Adipocyte (in vitro differentiated cells): ENCODE measurements at regions not wholly inside any gene's neighbourhood (a gene's known extent, or its start where the extent isn't known, plus 50 kb on each side); places are given as distances from the start of the nearest gene placed in this dataset.

ENCODE experiments used
- DNase-seq: peaks from one replicate; pipeline ENCODE4 v3.0.0-alpha.2; 2015; ENCODE audit warnings: low read depth
- H3K27me3 ChIP-seq: replicated peaks from 2 replicates; pipeline ENCODE4 v1.7.0; 2013; ENCODE audit warnings: mild to moderate bottlenecking, low read length, moderate library complexity; ENCODE audit not compliant: control insufficient read depth, insufficient read depth
- H3K36me3 ChIP-seq: 2 replicates; pipeline ENCODE4 v1.7.0; 2013; ENCODE audit warnings: low read length, mild to moderate bottlenecking, moderate library complexity; ENCODE audit not compliant: control insufficient read depth, insufficient read depth, severe bottlenecking
- H3K4me1 ChIP-seq: 2 replicates; pipeline ENCODE4 v1.7.0; 2013; ENCODE audit warnings: mild to moderate bottlenecking, low read length, moderate library complexity; ENCODE audit not compliant: control insufficient read depth, insufficient read depth
- H3K4me3 ChIP-seq: 2 replicates; pipeline ENCODE4 v1.7.0; 2013; ENCODE audit warnings: mild to moderate bottlenecking, low read length, moderate library complexity
- H3K9ac ChIP-seq: 2 replicates; pipeline ENCODE4 v1.7.0; 2013; ENCODE audit warnings: mild to moderate bottlenecking, low read length, moderate library complexity
- H3K9me3 ChIP-seq: 2 replicates; pipeline ENCODE4 v1.7.0; 2013; ENCODE audit warnings: mild to moderate bottlenecking, low read length, moderate library complexity; ENCODE audit not compliant: control insufficient read depth

DNA sequence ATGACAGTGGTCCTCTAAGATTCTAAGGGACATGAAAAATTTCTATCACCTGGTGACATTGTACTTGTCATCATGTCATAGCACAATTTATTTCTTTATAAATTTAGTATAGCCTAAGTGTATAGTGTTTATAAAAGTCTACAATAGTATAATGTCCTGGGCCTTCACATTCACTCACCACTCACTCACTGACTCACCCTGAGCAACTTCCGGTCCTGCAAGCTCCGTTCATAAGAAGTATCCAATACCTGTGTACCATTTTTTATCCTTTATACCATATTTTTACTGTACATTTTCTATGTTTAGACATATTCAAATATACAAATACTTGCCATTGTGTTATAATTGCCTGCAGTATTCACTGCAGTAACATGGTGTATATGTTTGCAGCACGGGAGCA is 72.8 kb upstream of the DSEL start:
- peaks cover 6% of the 10 kb centered on the region for H3K4me1 ChIP-seq
- no peaks in the 10 kb centered on the region for H3K36me3 ChIP-seq
- no peaks in the 10 kb centered on the region for H3K27me3 ChIP-seq
- no peak overlapping the region for H3K4me3 ChIP-seq
- no peak for DNase-seq
- H3K9me3 ChIP-seq, result no peaks in the 10 kb centered on the region
- no peak overlapping the region for H3K9ac ChIP-seq

DNA sequence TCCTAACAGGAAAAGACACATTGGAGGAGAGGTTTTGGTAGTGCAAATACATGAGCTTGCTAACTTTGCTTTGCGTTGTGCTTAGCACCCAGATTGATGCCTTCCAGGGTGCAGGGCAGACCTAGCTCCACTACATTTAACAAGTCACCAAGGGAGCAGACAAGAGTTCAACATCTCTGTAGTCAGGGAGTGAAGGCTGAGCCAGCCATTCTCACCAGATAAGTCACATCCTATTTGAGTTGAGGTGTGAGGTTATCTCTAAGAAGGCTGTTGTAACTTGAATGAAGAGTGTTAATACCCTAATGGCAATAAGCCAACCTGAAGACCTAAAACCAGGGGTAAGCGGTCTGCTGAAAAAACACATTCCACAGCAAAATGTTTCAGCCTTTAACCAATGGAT is 69.6 kb upstream of the DSEL start:
- H3K36me3 ChIP-seq, result no peaks in the 10 kb centered on the region
- no peaks in the 10 kb centered on the region for H3K27me3 ChIP-seq
- H3K4me1 ChIP-seq, result peaks cover 10% of the 10 kb centered on the region
- no peak overlapping the region for H3K9ac ChIP-seq
- no peak overlapping the region for H3K4me3 ChIP-seq
- no peaks in the 10 kb centered on the region for H3K9me3 ChIP-seq
- no peak for DNase-seq

DNA sequence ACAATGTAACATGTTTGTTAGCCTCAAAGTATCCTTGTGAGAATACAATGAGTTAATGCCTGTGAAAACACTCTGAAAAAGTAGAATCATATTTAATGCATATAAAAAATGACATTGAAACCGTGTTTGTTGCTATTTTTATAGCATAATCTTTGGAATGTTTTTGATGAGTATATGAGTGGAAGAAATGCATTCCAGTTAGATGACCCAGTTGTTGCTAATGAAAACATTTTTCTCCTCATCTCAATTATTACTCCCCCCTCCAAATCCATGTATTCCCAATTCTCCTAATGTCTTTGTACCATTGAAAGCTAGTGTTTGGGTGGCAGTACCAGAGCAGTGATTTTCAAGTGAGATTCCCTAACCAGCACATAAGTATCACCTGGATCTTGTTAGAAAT is 67.1 kb upstream of the DSEL start:
- peaks cover 6% of the 10 kb centered on the region for H3K4me1 ChIP-seq
- H3K9me3 ChIP-seq, result no peaks in the 10 kb centered on the region
- peak overlapping the region; percentile 8 for H3K4me3 ChIP-seq
- no peaks in the 10 kb centered on the region for H3K36me3 ChIP-seq
- no peak overlapping the region for H3K9ac ChIP-seq
- no peaks in the 10 kb centered on the region for H3K27me3 ChIP-seq
- DNase-seq, result peak; percentile 30

DNA sequence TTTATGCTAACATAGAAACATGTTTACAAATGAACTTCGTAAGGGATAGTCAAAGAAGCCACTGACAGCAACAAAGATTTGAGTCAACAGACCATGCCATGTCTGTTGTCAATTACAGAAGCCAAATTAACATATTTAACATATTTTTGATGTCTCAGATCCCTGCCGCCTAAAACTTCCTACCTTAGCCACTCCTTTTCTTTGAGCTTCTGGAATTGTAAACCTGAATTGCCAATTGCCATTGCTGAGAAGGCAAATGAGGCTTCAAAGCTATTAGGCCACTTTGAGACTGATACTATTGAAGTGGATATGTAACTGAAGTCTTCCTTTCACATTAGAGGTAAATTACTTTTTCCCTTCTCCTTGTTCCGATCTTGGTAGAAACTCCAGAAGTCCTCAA is 66.0 kb upstream of the DSEL start:
- no peak overlapping the region for H3K9ac ChIP-seq
- H3K4me3 ChIP-seq, result no peak overlapping the region
- no peaks in the 10 kb centered on the region for H3K27me3 ChIP-seq
- no peak for DNase-seq
- H3K9me3 ChIP-seq, result no peaks in the 10 kb centered on the region
- H3K36me3 ChIP-seq, result no peaks in the 10 kb centered on the region
- H3K4me1 ChIP-seq, result peaks cover 6% of the 10 kb centered on the region

DNA sequence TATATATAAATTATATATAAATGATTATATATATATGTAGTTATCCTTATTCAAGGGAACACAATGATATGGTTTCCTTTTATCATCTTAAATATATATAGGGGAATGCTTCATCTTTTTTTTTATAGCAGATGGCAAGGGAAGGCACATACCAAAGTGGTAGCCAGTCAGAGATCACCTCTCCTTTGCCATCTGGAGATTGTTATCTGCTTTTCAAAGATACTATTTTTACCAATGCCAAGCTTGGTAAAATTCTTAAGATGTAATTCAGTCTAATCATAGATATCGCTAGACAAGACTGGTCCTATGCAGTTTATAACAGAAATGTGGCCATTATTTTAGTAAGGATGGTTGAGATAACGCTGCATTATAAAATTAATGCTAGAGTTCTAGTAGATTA is 64.7 kb upstream of the DSEL start:
- Histone ChIP-seq H3K27me3 (no peaks in the 10 kb centered on the region), H3K36me3 (no peaks in the 10 kb centered on the region), H3K9ac (no peak overlapping the region), H3K9me3 (no peaks in the 10 kb centered on the region), H3K4me3 (no peak overlapping the region), H3K4me1 (peaks cover 6% of the 10 kb centered on the region)
- DNase-seq, result no peak

DNA sequence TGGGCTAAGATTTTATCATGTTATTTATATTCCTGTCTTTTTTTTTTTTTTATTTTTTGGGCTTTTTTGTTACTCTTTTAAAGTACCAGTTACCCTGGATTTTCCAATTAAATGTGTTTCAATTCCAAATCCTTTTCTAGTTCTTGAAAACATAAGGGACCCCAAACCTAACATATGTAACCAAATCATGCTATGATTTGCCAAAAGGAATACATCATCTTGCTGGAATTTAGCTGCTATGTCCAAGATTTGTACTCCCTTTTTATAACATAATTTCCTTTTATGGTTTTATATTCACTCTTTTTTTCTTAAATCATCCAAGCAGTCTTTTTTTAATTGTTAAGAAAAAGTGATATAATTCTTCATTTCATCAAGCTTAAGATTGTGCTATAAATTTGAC is 60.9 kb upstream of the DSEL start:
- no peaks in the 10 kb centered on the region for H3K9me3 ChIP-seq
- H3K4me1 ChIP-seq, result no peaks in the 10 kb centered on the region
- no peak overlapping the region for H3K4me3 ChIP-seq
- DNase-seq, result peak; percentile 29
- H3K27me3 ChIP-seq, result no peaks in the 10 kb centered on the region
- no peak overlapping the region for H3K9ac ChIP-seq
- H3K36me3 ChIP-seq, result no peaks in the 10 kb centered on the region

DNA sequence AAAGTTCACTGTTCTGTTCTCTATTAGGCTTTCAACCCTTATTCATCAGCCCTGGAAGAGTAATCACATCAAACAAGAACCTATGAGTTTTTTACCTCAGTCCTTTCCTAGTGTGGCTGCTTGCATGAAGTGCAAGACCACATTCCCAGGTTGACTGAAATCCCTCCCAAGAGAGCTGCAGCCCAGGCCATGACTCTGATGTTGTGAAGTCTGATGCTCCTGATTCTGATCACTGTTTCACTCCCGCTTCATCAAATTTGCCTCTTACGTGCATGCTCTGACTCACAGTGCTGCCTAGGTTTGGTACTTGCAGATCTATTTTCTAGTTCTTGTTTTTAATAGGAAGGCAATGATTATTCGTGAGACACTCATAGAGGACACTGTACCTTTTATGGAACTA is 58.2 kb upstream of the DSEL start:
- DNase-seq, result no peak
- Histone ChIP-seq H3K9ac (no peak overlapping the region), H3K36me3 (no peaks in the 10 kb centered on the region)

DNA sequence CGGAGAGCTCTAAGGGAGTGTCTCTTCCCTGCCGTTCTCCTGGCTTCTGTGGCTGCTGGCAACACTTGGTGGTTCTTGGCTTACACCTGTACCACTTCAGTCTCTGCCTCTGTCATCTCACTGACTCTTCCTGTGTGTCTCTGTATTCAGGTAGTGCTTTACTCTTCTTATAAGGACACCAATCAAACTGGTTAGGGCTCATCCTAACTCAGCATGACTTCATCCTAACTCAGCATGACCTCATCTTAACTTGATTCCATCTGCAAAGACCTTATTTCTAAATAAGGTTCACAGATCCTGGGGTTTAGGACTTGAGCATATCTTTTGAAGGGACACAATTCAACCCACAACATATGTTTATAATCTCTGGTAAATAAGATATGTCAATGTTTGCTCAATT is 51.6 kb upstream of the DSEL start:
- no peaks in the 10 kb centered on the region for H3K36me3 ChIP-seq
- no peak overlapping the region for H3K9ac ChIP-seq
- DNase-seq, result no peak
- no peaks in the 10 kb centered on the region for H3K9me3 ChIP-seq
- no peaks in the 10 kb centered on the region for H3K4me1 ChIP-seq
- no peaks in the 10 kb centered on the region for H3K27me3 ChIP-seq
- no peak overlapping the region for H3K4me3 ChIP-seq

More for the DNA sequence above, 58.2 kb upstream of the DSEL start:
- Histone ChIP-seq H3K9me3 (no peaks in the 10 kb centered on the region), H3K4me1 (no peaks in the 10 kb centered on the region), H3K4me3 (no peak overlapping the region), H3K27me3 (no peaks in the 10 kb centered on the region)
